ENCODE measurements at regions not wholly inside any gene's neighbourhood (a gene's known extent, or its start where the extent isn't known, plus 50 kb on each side); places are given as distances from the start of the nearest gene placed in this dataset.

DNA sequence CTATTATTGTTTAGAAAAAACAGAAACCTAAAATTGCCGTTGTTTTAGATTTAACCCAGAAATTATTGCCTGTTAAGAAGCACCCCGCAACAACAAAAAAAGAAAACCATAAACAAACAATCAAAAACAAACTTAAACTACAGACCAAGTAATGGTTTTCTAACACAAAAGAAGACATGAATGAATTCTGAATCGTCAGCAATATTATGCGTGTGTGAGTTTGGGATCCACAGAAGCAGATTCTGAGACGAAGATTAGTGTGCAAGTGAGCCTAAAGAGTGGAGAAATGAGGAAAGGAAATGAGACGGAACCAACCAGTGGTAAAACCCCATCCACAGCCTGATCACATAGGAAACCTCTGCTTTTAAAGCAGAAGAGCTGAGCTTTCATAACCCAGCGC, 1514.9 kb upstream of the PIK3C3 start:
- DNase-seq (ENCODE audit: low spot score): no peak

DNA sequence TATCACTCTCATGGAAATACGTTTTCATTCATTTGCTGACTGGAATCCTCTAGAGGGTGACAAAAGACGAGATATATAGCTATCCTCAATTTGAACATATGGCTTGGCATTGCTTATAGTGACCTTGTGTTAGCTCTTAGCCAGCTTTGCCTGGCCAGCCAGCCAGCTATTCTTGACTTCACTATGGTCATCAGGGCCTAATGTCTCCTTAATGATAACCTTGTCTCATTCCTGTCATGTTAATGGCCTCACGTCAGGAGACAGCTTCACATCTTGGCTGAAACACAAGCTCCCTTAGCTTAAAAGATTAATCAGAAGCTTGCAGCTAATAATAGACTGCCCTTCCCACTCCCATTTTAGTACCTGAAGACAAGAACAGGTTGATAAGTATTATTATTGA, 1517.5 kb upstream of the PIK3C3 start:
- DNase-seq (ENCODE audit: low spot score): no peak

DNA sequence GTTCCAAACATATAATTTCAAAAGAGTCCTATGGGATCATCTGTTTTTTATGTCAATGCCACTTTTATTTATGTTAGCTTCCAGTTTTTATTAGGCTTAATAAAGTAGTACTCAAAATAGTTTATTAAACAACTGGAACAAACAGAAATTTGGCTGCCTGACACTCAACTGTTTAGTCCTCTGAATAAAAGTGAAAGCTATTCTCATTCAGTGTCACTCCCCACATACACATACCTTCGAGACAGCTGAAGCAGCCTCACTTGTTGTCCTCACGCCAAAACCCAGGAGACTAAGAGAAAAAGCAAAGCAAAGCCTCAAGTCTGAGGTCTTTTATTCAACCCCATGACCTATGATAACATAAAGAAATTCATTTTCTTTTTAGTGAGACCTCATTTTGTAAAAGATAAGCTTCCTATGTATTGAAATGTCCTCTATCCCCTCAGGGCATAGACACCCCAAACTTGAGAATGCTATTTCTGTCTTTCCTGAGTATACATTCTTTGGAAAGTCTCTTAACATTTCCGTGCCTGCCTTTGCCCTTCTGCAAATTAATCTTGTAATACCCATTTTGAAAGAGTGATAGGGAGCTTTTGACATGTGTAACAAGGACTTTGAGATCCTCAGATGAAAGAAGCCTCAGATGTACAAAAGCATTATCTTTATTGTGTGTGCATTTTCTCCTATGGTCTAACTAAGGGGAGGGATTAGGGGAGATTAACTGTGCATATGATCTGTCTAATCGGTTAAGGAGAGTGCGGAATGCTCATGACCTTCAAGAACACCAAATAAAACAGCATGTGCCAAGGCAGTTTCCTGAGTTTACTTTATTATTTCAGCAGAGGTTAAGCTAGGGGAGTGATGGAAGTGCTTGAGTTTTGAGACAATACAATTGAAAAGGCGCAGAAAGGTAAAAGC, 1523.7 kb upstream of the PIK3C3 start:
- DNase-seq (ENCODE audit: low spot score): no peak

DNA sequence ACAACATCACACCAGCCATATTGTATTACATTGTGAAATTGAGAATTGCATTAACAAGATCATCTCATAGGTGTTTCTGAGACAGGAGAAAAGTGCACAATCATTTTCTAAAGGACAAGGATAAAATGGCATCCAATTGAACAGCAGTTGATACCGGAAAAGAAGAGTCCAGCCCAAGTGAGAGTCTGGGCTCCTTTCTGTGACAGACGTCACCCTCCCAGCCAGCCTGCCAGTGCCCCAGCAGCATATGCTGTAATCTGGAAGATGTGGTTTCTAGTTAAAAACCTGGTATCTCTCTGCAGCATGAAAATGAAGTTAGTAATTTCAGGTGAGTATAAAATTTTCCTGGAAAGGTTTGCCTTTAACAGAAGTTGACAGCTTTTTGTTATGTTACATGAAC, 1531.7 kb upstream of the PIK3C3 start:
- DNase-seq (ENCODE audit: low spot score): no peak

DNA sequence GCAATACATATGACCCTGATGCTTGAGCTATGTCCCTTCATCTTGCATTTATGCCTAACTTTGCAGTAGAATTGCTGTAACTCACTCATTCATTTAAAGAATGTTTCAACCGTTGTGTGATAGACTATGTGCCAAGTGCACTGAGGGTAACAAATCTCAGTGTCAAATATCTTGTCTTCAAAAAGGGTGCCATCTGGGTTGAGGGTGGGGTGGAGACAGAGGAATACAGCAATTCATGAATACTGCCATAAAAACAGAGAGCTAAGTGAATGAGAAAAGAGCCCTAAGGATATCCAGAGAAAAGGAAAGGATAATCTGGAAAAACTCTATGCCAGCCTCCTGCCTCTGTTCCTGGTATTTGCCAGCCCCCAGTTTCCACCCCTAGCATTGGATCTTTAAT, 1534.4 kb upstream of the PIK3C3 start:
- no peak for DNase-seq (ENCODE audit: low spot score)

DNA sequence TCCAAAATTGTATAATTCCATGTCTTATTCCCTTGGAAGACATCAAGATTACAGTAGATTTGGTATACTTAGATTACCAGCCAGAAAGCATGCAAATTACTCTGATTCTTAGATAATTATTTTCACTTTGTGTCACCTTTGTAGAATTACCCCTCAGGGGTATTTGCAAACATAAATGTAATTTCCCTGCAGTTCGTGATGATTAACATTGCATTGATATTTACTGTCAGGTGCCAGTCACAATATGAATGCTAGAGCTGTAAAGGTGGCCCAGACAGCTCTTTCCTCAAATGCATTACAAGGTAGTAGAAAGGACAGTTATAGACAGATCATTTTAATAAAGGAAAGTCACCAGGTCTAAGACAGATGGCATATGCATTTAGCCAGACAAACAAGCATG, 1537.5 kb upstream of the PIK3C3 start:
- no peak for DNase-seq (ENCODE audit: low spot score)

DNA sequence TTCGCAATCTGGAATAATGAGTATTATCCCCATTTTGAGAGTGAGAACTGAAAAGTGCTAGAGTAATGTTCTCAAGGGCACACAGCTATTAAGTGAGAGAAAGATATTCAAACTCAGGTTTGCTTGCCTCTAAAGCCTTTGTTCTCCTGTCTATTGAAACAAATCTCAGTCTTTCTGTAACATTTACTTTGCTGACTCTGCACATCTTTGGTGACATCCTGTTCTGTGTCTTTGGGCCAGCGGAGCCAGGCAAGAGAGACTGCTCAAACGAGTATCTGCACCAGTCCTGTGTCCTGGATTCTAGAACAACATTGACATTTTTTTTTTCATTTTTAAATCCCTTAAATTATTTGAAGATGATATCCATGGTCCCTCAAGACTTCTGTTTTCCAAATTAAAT, 1539.2 kb upstream of the PIK3C3 start:
- no peak for DNase-seq (ENCODE audit: low spot score)

DNA sequence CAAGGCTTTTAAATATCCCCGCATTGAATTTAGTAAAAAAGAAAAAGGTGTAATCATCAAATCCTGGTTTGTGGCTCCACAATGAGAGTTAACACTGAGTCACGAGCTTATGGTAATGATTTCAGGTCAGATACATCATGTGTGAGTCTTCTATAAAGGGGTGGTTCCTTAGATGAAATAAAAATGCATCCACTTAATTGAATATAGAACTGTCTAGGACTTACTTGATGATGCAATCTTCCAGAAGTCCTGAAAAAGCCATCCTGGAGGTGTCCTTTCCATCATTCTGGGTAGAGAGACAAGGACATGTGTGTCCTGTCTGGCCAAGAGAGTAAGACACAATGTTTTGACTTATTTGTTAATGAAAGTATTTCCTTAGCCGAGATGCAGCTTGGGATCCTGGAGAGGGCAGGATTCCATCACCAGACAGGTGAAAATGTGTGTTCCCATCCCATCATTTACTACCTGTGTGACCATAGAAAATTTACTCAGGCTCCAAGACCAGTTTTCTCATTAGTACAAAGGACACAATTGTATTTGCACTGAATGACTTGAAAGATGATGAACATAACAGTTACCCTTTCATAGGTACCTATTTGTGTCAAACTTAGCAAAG, 1539.8 kb upstream of the PIK3C3 start:
- no peak for DNase-seq (ENCODE audit: low spot score)

DNA sequence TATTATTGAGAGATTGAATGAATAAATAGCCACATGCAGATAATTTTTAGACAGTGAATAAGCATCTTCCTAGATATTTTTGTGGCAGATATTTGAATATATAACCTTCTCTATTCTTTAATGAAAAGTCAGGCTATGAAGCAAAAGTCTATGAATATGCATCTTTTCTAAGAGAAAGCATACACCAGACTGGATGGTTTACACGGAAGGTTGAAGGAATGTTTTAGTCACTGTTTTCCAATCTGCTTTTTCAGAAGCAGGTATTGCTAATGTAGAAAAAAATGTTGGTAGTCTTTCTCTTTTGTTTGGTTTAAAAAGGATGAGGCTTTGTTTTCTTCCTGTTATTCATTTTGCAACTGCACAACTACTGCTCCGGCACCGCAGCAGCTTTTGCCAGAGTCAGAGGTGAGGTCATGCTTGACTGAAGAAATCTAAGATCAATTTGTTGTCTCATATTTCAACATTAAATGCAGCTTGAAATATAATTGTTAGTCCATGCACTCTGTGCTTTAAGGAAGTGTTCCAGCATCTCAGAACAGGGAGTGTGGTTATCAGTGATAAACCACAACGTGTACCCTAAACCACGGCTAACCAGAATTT, 1540.8 kb upstream of the PIK3C3 start:
- DNase-seq (ENCODE audit: low spot score): no peak

DNA sequence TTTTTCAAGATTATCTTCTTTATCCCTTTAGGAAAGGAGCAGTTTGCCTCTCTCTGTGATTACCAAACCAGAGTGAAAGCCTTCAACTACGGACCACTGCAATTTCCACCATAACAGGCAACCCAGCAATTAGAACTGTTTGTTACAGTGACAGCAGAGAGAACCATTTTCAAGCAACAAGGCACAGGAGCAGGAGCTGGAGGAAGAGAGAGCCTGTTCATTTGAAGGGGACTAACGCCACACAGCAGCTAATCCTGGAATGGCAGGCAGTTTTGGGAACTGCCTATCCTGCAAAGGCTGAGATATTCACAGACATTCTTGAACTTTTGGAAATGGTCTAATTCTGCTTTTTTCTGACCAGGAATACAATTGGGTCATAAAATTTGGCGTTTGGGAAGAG, 1541.9 kb upstream of the PIK3C3 start:
- DNase-seq (ENCODE audit: low spot score): no peak

DNA sequence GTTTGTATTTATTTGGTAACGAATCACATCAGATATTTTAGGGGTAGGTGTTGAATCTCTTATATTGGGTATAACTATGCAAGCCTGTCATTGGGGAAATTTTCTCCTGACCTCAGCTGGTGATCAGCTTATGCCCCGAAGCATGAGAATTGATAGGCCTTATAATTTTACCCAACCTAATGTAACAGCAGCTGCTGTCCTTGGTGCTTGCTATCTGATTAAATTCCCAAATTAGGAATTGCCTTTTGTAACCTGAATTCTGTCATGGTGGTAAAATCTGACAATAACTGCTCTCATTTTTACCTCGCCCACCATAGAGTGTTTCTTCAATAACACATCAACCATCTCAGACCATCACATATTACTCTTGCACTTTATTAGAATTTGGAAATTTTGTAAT, 1542.6 kb upstream of the PIK3C3 start:
- no peak for DNase-seq (ENCODE audit: low spot score)

DNA sequence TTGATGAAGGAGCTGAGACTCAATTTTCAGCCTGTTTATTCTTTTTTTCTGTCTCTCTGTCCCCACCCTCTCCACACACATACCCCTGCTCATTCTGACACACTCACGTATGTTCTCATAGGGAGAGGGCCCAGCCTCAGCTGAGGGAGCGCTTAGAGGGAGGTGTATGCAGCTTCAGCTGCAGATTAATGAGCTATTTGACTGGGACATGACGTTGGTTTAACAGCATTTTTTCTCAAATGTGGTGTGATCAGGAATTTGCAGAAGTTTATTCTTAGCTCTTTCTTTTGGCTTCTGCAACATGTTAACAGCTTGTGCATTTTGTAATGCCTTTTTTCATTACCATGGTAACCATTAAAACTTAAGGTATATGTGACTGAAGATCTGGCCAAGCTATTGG, 1547.1 kb upstream of the PIK3C3 start:
- DNase-seq (ENCODE audit: low spot score): no peak

DNA sequence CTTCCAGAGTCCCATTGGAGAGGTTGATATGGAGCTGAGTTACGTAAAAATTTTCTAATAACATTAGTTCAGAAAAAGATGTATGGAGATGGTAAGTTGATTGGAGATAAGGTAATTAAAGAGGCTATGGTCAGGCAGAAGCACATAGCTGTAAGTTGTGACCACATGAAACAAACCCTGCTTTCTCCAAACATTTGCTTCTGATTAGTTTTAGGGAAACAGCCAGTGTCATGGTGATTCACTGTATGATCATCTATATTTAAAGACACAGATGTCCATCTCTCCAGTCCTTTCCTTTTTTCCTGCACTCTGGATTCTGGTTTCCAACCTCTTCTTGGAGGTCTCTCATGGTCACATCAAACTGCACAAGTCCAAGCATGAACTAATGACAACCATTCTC, 1550.8 kb upstream of the PIK3C3 start:
- no peak for DNase-seq (ENCODE audit: low spot score)

DNA sequence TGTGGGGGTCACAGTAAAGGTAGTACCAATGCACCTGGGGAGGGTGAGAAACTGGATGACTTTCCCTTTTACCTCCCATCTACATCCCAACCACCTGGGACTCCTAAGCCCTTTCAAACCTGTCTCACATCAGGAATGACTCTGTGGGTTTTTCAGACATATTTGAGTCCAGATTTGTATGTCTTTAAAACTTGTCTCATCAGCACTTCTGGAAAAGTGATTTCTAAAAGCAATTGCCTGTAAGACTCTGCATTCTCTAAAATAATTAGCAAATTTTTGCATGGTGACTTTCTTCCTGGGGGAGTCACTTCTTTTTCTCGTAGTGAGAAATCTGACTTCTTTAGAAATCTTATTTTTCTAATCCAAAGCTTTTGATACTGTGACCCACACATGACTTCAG, 1553.0 kb upstream of the PIK3C3 start:
- DNase-seq (ENCODE audit: low spot score): no peak

DNA sequence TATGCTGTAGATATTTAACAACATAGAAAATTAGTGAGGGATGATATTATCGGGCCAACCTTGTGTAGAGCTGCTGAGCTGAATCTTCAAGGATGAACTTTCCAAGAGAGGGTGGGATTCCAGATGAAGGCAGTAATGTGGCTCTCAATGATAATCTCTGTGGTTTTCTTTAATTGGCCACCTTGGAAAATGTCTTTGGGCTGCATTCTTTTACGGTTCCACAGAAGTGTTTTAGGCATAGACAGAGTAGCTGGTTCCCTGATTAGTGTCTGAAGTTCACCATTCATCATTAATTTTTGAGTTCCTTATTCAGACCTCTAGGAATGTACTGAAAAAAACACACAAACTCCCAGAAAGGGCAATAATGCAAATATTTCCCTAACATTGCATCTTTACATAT, 1566.9 kb upstream of the PIK3C3 start:
- no peak for DNase-seq (ENCODE audit: low spot score)

DNA sequence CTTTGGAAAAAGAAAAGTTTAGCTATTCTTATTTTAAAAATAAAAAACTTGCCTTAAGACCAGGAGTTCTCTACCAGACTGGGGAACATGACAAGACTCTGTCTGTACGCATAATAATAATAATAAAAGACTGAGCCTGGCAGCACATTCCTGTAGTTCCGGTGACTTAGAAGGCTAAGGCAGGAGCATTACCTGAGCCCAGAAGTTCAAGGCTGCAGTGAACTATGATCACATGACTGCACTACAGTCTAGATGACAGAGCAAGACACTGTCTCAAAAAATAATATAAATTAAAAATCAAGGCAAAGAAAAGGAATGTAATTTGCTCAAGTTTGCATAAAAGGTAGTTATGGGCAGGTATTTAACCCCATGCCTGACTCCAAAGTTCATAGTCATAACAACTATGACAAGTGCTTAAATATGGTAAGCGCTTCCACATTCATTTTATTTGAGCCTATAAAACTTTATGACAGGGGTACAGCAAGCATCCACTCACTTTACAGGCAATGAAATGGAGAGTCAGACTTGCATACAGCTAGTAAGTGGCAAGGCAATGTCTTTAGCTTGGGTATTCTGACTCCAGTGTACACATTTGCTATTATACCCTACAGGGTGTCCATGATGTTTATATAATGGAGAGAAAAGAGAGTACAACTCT, 1567.8 kb upstream of the PIK3C3 start:
- no peak for DNase-seq (ENCODE audit: low spot score)

DNA sequence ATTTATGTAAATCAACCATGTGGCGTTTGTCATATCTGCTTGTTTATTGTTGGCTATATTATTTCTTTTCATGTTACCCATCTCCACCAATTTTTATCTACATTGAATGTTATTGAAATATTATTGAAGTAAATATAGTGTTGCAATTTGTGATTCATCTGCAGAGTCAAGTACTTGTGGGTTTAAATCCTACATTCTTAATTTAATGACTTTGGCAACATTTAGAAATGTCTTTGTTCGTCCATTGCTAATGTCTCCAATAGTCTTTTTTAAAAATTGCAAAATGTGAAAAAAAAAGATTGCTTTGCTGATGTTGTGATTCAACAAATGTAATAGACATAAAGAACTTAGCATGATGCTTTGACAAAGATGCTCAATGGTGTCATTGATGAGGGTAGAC, 1572.8 kb upstream of the PIK3C3 start:
- no peak for DNase-seq (ENCODE audit: low spot score)

DNA sequence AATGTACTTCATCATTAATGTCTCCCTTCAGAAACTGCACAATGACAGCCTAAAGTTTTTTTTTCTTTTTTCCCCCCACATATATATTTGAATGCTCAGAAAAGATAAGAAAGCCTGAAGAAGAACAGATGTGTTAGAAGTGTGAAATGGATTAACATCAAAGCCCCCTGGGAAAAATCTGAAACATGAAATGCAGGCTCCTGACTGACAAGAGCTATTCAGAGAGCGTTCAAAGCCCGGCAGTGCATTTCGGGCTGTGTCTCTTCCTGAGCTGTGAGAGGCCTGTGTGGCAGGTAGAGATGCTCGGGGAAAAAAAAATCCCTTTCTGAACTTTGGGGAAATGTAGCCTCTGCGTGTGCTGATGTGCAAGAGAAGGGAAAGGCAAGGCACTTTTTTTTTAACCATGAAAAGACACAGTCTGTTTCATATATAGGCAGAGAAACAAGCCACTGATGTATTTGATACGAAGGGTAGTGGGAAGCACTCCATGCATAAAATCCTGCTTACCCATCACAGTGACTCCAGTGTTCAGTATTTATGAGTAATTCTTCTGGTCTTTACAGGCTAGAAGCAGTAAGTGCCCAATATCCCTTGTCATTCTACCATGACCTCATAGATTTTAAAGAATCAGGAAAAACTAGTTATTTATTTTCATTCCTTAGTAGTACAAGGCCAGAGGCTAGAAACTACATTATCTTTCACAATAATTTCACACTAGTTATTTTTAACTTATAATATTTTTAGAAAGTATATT, 1574.2 kb upstream of the PIK3C3 start:
- no peak for DNase-seq (ENCODE audit: low spot score)

DNA sequence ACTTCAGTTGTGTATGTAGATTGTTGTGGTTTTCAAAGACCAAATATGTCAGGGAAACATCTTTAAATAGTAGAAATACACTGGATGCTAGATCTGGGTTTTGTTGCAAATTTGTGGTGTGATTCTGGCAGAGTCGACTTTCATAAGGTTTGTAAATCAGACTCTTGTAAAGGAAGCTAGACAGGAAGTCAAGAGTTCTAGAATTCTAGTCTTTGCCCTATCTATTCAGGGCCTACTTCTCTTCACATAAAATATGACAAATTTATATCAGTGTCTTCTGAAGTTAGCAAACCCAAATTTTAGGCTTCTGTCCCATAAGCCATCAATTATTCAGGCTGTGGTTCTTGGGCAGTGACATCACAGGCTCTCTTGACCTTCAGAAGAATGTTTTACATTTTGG, 1579.2 kb upstream of the PIK3C3 start:
- DNase-seq (ENCODE audit: low spot score): no peak

DNA sequence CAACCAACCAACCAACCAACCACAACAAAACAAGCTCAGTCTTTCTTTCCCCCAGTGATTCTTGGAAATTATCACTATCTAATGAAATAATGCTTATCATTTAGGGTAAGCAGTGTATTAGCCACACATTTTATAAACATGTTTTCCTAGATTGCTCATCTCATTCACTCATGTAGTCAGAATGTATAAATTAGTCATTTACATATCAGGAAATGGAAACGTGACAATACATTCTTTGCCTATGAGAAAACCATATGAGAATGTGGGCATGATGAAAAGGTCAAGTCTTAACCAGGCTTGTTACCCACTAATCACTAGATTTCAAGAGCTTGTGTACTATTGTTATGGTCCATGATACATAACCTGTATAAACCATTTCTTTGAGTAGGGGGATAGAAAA, 1583.4 kb upstream of the PIK3C3 start:
- DNase-seq (ENCODE audit: low spot score): no peak

DNA sequence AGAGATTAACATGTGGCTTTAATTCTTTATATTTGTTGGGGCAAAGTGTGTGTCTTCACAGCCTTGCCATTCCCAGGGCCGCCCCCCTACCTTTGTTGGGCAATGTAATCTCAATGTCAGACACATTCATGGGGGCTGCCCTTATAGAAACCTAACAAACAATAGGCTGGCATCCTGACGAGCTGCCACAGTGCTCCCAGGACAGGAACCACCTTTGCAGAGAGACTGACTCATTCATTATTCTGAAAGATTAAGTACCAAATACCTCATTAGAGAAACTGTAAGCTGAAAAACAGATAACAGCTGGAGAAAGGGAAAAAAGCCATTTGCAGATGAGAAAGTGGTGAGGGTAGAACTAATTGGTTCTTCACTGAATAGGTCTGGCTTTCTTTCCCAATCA, 1587.5 kb upstream of the PIK3C3 start:
- no peak for DNase-seq (ENCODE audit: low spot score)

DNA sequence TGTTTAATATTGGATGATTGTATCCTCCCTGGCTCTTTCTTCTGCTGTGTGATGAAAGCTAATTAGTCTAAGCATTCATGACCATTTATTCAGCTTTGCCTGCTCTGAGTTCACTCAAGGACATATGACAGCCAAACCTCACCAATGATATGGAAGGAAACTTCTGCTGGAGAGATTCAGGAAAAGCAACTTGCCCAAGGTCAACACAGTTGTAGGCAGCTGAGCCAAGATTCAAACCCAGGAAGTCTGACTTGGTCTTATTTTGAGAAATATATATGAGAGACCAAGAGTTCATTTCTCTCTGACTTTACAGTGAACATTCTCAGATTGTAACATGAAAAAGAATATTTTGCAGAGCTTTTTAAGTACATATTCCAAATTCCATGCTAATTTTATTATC, 1588.5 kb upstream of the PIK3C3 start:
- no peak for DNase-seq (ENCODE audit: low spot score)

Measured in CD4-positive, alpha-beta T cell treated with Interleukin-15 for 4 hours (primary cell).